Hepatocyte (in vitro differentiated cells): ENCODE measurements at regions not wholly inside any gene's neighbourhood (a gene's known extent, or its start where the extent isn't known, plus 50 kb on each side); places are given as distances from the start of the nearest gene placed in this dataset.

Source experiments
- CTCF ChIP-seq: fragments of 200-600 bp; sonication (generic); IDR thresholded peaks from 2 replicates; pipeline ENCODE4 v1.5.1; 2016; ENCODE audit warnings: antibody characterized with exemption, mild to moderate bottlenecking; ENCODE audit not compliant: poor library complexity
- EZH2 ChIP-seq: fragments of 200-600 bp; sonication (generic); IDR thresholded peaks from 2 replicates; pipeline ENCODE4 v1.6.1; 2016; ENCODE audit warnings: antibody characterized with exemption, mild to moderate bottlenecking, borderline replicate concordance

- TF ChIP-seq EZH2 (no peak), CTCF (no peak)
These were observed 178.6 kb downstream of the BACH1 start for GRCh38 chr21:29477347-29477746.
